ENCODE measurements at regions not wholly inside any gene's neighbourhood (a gene's known extent, or its start where the extent isn't known, plus 50 kb on each side); places are given as distances from the start of the nearest gene placed in this dataset.
"Not testable (repeated sequence)": the region's sequence is repeated elsewhere in the genome, so short reads cannot be mapped to it uniquely, and the experiment has no call there.

- H3K27me3 ChIP-seq = no peaks in the 10 kb centered on the region
- no peaks in the 10 kb centered on the region for H3K36me3 ChIP-seq
- H3K27ac ChIP-seq = no peak overlapping the region
- WGBS, 2 donors = 46% methylated on average over 1 of the region's 1 CpG; no CpG with 5 or more reads in 1 of the 2 donors
- peaks cover 0 to 3% (median 0%) of the 10 kb centered on the region in 4 donors for H3K9me3 ChIP-seq
- no peak overlapping the region for H3K4me3 ChIP-seq
- DNase-seq (no peak), ATAC-seq (ENCODE audit: low FRiP score in 2 of 2) (no peak)
- TF ChIP-seq, protein P1, sequence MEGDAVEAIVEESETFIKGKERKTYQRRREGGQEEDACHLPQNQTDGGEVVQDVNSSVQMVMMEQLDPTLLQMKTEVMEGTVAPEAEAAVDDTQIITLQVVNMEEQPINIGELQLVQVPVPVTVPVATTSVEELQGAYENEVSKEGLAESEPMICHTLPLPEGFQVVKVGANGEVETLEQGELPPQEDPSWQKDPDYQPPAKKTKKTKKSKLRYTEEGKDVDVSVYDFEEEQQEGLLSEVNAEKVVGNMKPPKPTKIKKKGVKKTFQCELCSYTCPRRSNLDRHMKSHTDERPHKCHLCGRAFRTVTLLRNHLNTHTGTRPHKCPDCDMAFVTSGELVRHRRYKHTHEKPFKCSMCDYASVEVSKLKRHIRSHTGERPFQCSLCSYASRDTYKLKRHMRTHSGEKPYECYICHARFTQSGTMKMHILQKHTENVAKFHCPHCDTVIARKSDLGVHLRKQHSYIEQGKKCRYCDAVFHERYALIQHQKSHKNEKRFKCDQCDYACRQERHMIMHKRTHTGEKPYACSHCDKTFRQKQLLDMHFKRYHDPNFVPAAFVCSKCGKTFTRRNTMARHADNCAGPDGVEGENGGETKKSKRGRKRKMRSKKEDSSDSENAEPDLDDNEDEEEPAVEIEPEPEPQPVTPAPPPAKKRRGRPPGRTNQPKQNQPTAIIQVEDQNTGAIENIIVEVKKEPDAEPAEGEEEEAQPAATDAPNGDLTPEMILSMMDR (IDR thresholded peaks at IDR 0.05) = no peak
- no peak for TF ChIP-seq POLR2AphosphoS5 (IDR thresholded peaks at IDR 0.05)
- TF ChIP-seq POLR2A (IDR thresholded peaks at IDR 0.05) = no peak
- TF ChIP-seq EP300 (IDR thresholded peaks at IDR 0.05) = no peak
- no peaks in the 10 kb centered on the region for H3K4me1 ChIP-seq
Measured at GRCh38 chrX:27307546-27307945, 155.6 kb downstream of the PPP4R3C start.

DNA sequence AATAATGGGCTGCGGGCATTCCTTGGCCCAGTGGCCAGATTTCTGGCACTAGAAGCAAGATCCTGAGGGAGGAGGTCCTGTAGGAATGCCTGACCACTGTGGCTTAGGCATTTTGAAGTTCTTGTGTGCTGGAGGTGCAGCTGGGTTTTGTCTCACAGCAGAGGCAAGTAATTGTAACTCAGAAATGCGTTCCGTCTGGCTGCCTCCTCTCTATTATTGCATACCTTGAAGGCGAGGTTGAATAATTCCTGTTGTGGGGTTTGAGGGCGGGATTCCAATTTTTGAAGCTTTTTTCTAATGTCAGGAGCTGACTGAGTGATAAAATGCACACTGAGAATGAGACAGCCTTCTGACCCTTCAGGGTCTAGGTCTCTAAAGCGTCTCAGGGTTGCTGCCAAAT lies 170.6 kb downstream of the PPP4R3C start:
- ATAC-seq (ENCODE audit: low FRiP score in 2 of 2); H3K4me1 ChIP-seq; H3K4me3 ChIP-seq; H3K27me3 ChIP-seq; H3K9me3 ChIP-seq; H3K36me3 ChIP-seq; H3K27ac ChIP-seq; DNase-seq: not testable (repeated sequence)
- 63 to 100% methylated on average over 2 to 6 of the region's 6 CpGs for WGBS, 2 donors

- Histone ChIP-seq H3K9me3 (no peaks in the 10 kb centered on the region), H3K27me3 (no peaks in the 10 kb centered on the region), H3K4me1 (no peaks in the 10 kb centered on the region), H3K36me3 (no peaks in the 10 kb centered on the region), H3K27ac (no peak overlapping the region), H3K4me3 (no peak overlapping the region)
- 72 to 94% methylated on average over 4 to 5 of the region's 5 CpGs for WGBS, 2 donors
- no peak for ATAC-seq (ENCODE audit: low FRiP score in 2 of 2)
- TF ChIP-seq POLR2A (IDR thresholded peaks at IDR 0.05) (no peak), POLR2AphosphoS5 (IDR thresholded peaks at IDR 0.05) (no peak), EP300 (IDR thresholded peaks at IDR 0.05) (no peak)
- TF ChIP-seq, protein P1 (IDR thresholded peaks at IDR 0.05) = no peak
- DNase-seq = no peak
Measured at GRCh38 chrX:27276751-27277150, 186.4 kb downstream of the PPP4R3C start.

- ATAC-seq (ENCODE audit: low FRiP score in 2 of 2) (no peak), DNase-seq (no peak)
- no peaks in the 10 kb centered on the region for H3K27me3 ChIP-seq
- TF ChIP-seq EP300 (IDR thresholded peaks at IDR 0.05) = no peak
- no peak overlapping the region for H3K27ac ChIP-seq
- no peaks in the 10 kb centered on the region for H3K4me1 ChIP-seq
- H3K36me3 ChIP-seq = no peaks in the 10 kb centered on the region
- H3K4me3 ChIP-seq = no peak overlapping the region
- H3K9me3 ChIP-seq = no peaks in the 10 kb centered on the region
Measured at GRCh38 chrX:27254656-27255055, 208.5 kb downstream of the PPP4R3C start.

DNA sequence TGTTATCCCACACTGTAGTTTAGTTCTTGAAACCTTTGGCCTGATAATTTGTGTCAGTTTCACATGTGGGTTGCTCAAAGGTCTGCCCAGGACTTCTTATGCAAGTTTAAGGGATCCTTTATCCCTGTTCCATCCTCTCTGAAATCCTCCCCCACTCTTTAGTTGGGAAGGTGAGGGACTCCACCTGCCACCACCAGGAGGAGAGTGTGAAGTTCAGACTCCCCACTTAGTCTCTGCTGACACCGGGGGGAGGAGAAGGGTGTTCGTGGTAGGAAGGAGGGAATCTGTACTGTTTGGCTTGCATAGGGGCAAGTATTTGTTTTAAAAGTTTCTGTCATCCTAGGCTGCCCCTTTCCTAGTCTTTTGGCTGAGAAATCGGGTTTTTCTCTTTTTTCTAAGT lies 211.8 kb downstream of the PPP4R3C start:
- no peak overlapping the region for H3K27ac ChIP-seq
- TF ChIP-seq POLR2AphosphoS5 (IDR thresholded peaks at IDR 0.05) (no peak), EP300 (IDR thresholded peaks at IDR 0.05) (no peak), POLR2A (IDR thresholded peaks at IDR 0.05) (no peak)
- TF ChIP-seq, protein P1 (IDR thresholded peaks at IDR 0.05) = no peak
- WGBS, 2 donors = 42 to 44% methylated on average over 3 of the region's 3 CpGs
- H3K36me3 ChIP-seq = no peaks in the 10 kb centered on the region
- H3K4me1 ChIP-seq = no peaks in the 10 kb centered on the region
- no peaks in the 10 kb centered on the region for H3K9me3 ChIP-seq
- H3K4me3 ChIP-seq = no peak overlapping the region
- H3K27me3 ChIP-seq = no peaks in the 10 kb centered on the region
- ATAC-seq (ENCODE audit: low FRiP score in 2 of 2) (no peak), DNase-seq (no peak)

DNA sequence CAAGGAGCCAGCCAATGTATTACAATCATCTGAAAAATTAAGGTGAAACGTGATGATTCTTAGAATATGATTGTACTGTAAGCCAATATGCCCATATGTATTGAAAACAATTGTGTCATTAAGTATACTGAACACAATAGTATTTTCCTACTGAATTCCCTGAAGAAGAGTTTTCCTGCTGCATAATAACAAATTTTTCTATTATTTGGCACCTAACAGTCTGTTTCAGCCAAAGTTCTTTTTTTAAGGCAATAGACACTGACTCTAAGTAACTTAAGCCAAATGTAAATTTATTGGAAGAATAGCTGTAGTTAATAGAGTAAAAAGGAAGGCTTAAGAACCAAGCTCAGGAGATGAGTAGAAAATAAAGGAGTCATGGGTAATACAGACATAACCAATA lies 220.6 kb downstream of the PPP4R3C start:
- ATAC-seq (ENCODE audit: low FRiP score in 2 of 2) = no peak
- Histone ChIP-seq H3K4me1 (no peaks in the 10 kb centered on the region), H3K27me3 (no peaks in the 10 kb centered on the region), H3K36me3 (no peaks in the 10 kb centered on the region), H3K4me3 (no peak overlapping the region), H3K9me3 (peaks cover 0 to 19% (median 0%) of the 10 kb centered on the region in 4 donors), H3K27ac (no peak overlapping the region)
- WGBS, 2 donors = 32 to 73% methylated on average over 1 of the region's 1 CpG
- TF ChIP-seq EP300 (IDR thresholded peaks at IDR 0.05) (no peak), POLR2AphosphoS5 (IDR thresholded peaks at IDR 0.05) (no peak), POLR2A (IDR thresholded peaks at IDR 0.05) (no peak)
- TF ChIP-seq, protein P1 (IDR thresholded peaks at IDR 0.05) = no peak
- DNase-seq = no peak
